ENCODE measurements at regions not wholly inside any gene's neighbourhood (a gene's known extent, or its start where the extent isn't known, plus 50 kb on each side); places are given as distances from the start of the nearest gene placed in this dataset.

GRCh38 chr15:31977812-31978661, 52.3 kb upstream of the CHRNA7 start:
- Mint-ChIP-seq H3K36me3 (no peaks in the 10 kb centered on the region), H3K4me1 (peaks cover 13% of the 10 kb centered on the region), H3K27me3 (peaks cover 35% of the 10 kb centered on the region), H3K4me3 (no peak overlapping the region), H3K27ac (no peak overlapping the region), H3K9me3 (no peaks in the 10 kb centered on the region)
- ATAC-seq (ENCODE audit: low read depth) (peak; percentile 53), DNase-seq (ENCODE audit: low spot score in 2 of 2) (peak; percentile 19 to 35)

Data from memory B cell (primary cell).